T-helper 9 cell (primary cell): ENCODE measurements at regions not wholly inside any gene's neighbourhood (a gene's known extent, or its start where the extent isn't known, plus 50 kb on each side); places are given as distances from the start of the nearest gene placed in this dataset.
A peak's percentile ranks its signal among the peaks of the same experiment; 100 is the strongest.
"Not testable (repeated sequence)": the region's sequence is repeated elsewhere in the genome, so short reads cannot be mapped to it uniquely, and the experiment has no call there.

Experiments
- DNase-seq: peaks from one replicate; pipeline ENCODE4 v3.0.0-alpha.2; 2020

GRCh38 chr4:155442267-155443105 lies 65.7 kb upstream of the MAP9 start:
- peak; percentile 28 for DNase-seq

- no peak for DNase-seq
Measured at GRCh38 chr4:155441475-155441874, 64.7 kb upstream of the MAP9 start.

GRCh38 chr4:155439760-155440159 lies 63.0 kb upstream of the MAP9 start:
- DNase-seq: not testable (repeated sequence)

- no peak for DNase-seq
Measured at GRCh38 chr4:155434904-155435303, 58.1 kb upstream of the MAP9 start.

- DNase-seq: no peak
Measured at GRCh38 chr4:155434366-155434765, 57.6 kb upstream of the MAP9 start.

GRCh38 chr4:155433636-155434360 lies 57.0 kb upstream of the MAP9 start:
- DNase-seq: no peak

- no peak for DNase-seq
Measured at GRCh38 chr4:155430895-155431795, 54.4 kb upstream of the MAP9 start.

GRCh38 chr4:155428128-155428527 lies 51.4 kb upstream of the MAP9 start:
- no peak for DNase-seq

- DNase-seq: no peak
Measured at GRCh38 chr4:155426953-155427352, 50.2 kb upstream of the MAP9 start.
